ENCODE measurements at regions not wholly inside any gene's neighbourhood (a gene's known extent, or its start where the extent isn't known, plus 50 kb on each side); places are given as distances from the start of the nearest gene placed in this dataset.

GRCh38 chr2:120622159-120622869 lies 113.4 kb upstream of the GLI2 start:
- WGBS (ENCODE audit: low lambda C conversion rate, missing lambda C conversion rate), result 84% methylated on average over 13 of the region's 13 CpGs
- Histone ChIP-seq H3K4me2 (no peak overlapping the region), H3K27ac (no peak overlapping the region), H4K20me1 (ENCODE audit: insufficient read depth, poor library complexity, severe bottlenecking) (no peaks in the 10 kb centered on the region), H3K36me3 (replicated peaks; ENCODE audit: insufficient read depth, low read depth) (no peaks in the 10 kb centered on the region), H3K9me3 (ENCODE audit: low read depth) (no peaks in the 10 kb centered on the region), H3K4me1 (ENCODE audit: insufficient read depth) (peaks cover 19% of the 10 kb centered on the region), H3K9me2 (replicated peaks; ENCODE audit: insufficient read depth) (no peaks in the 10 kb centered on the region), H2AFZ (no peak overlapping the region), H3K27me3 (no peaks in the 10 kb centered on the region), H3K4me3 (no peak overlapping the region), H3K79me2 (no peaks in the 10 kb centered on the region)
- TF ChIP-seq CTCF (IDR thresholded peaks at IDR 0.05; ENCODE audit: poor library complexity), result no peak
- TF ChIP-seq EZH2phosphoT487 (IDR thresholded peaks at IDR 0.05; ENCODE audit: low read depth, severe bottlenecking, unreplicated experiment), result no peak
- TF ChIP-seq EZH2 (IDR thresholded peaks at IDR 0.05; ENCODE audit: borderline replicate concordance), result no peak
- DNase-seq (ENCODE audit: low spot score), result no peak

GRCh38 chr2:120622886-120623753 lies 112.5 kb upstream of the GLI2 start:
- no peaks in the 10 kb centered on the region for H4K20me1 ChIP-seq (ENCODE audit: insufficient read depth, poor library complexity, severe bottlenecking)
- H3K36me3 ChIP-seq (replicated peaks; ENCODE audit: insufficient read depth, low read depth), result no peaks in the 10 kb centered on the region
- 83% methylated on average over 21 of the region's 21 CpGs for WGBS (ENCODE audit: low lambda C conversion rate, missing lambda C conversion rate)
- no peak for TF ChIP-seq CTCF (IDR thresholded peaks at IDR 0.05; ENCODE audit: poor library complexity)
- no peak for TF ChIP-seq EZH2phosphoT487 (IDR thresholded peaks at IDR 0.05; ENCODE audit: low read depth, severe bottlenecking, unreplicated experiment)
- no peak for TF ChIP-seq EZH2 (IDR thresholded peaks at IDR 0.05; ENCODE audit: borderline replicate concordance)
- H3K4me3 ChIP-seq, result no peak overlapping the region
- H3K27ac ChIP-seq, result no peak overlapping the region
- no peak for DNase-seq (ENCODE audit: low spot score)
- no peaks in the 10 kb centered on the region for H3K9me3 ChIP-seq (ENCODE audit: low read depth)
- H3K4me1 ChIP-seq (ENCODE audit: insufficient read depth), result peaks cover 19% of the 10 kb centered on the region
- H3K4me2 ChIP-seq, result no peak overlapping the region
- no peaks in the 10 kb centered on the region for H3K27me3 ChIP-seq
- H3K9me2 ChIP-seq (replicated peaks; ENCODE audit: insufficient read depth), result no peaks in the 10 kb centered on the region
- H2AFZ ChIP-seq, result no peak overlapping the region
- H3K79me2 ChIP-seq, result no peaks in the 10 kb centered on the region

- peaks cover 19% of the 10 kb centered on the region for H3K4me1 ChIP-seq (ENCODE audit: insufficient read depth)
- no peak for TF ChIP-seq EZH2 (IDR thresholded peaks at IDR 0.05; ENCODE audit: borderline replicate concordance)
- no peak for TF ChIP-seq CTCF (IDR thresholded peaks at IDR 0.05; ENCODE audit: poor library complexity)
- TF ChIP-seq EZH2phosphoT487 (IDR thresholded peaks at IDR 0.05; ENCODE audit: low read depth, severe bottlenecking, unreplicated experiment), result no peak
- no peak overlapping the region for H3K4me3 ChIP-seq
- 88% methylated on average over 8 of the region's 8 CpGs for WGBS (ENCODE audit: low lambda C conversion rate, missing lambda C conversion rate)
- H2AFZ ChIP-seq, result no peak overlapping the region
- no peak overlapping the region for H3K4me2 ChIP-seq
- no peaks in the 10 kb centered on the region for H3K9me3 ChIP-seq (ENCODE audit: low read depth)
- no peak for DNase-seq (ENCODE audit: low spot score)
- no peaks in the 10 kb centered on the region for H4K20me1 ChIP-seq (ENCODE audit: insufficient read depth, poor library complexity, severe bottlenecking)
- H3K36me3 ChIP-seq (replicated peaks; ENCODE audit: insufficient read depth, low read depth), result no peaks in the 10 kb centered on the region
- H3K9me2 ChIP-seq (replicated peaks; ENCODE audit: insufficient read depth), result no peaks in the 10 kb centered on the region
- H3K27me3 ChIP-seq, result no peaks in the 10 kb centered on the region
- H3K79me2 ChIP-seq, result no peaks in the 10 kb centered on the region
- H3K27ac ChIP-seq, result no peak overlapping the region
Measured at GRCh38 chr2:120624061-120624737, 111.5 kb upstream of the GLI2 start.

All from hepatocyte (in vitro differentiated cells).